HG02623 (cell line): ENCODE measurements at regions not wholly inside any gene's neighbourhood (a gene's known extent, or its start where the extent isn't known, plus 50 kb on each side); places are given as distances from the start of the nearest gene placed in this dataset.

Source experiments
- ATAC-seq: cut with Tn5 transposase; IDR thresholded peaks from one replicate; pipeline ENCODE4 v1.9.1; 2021; ENCODE audit warnings: moderate library complexity; ENCODE audit not compliant: unreplicated experiment

DNA sequence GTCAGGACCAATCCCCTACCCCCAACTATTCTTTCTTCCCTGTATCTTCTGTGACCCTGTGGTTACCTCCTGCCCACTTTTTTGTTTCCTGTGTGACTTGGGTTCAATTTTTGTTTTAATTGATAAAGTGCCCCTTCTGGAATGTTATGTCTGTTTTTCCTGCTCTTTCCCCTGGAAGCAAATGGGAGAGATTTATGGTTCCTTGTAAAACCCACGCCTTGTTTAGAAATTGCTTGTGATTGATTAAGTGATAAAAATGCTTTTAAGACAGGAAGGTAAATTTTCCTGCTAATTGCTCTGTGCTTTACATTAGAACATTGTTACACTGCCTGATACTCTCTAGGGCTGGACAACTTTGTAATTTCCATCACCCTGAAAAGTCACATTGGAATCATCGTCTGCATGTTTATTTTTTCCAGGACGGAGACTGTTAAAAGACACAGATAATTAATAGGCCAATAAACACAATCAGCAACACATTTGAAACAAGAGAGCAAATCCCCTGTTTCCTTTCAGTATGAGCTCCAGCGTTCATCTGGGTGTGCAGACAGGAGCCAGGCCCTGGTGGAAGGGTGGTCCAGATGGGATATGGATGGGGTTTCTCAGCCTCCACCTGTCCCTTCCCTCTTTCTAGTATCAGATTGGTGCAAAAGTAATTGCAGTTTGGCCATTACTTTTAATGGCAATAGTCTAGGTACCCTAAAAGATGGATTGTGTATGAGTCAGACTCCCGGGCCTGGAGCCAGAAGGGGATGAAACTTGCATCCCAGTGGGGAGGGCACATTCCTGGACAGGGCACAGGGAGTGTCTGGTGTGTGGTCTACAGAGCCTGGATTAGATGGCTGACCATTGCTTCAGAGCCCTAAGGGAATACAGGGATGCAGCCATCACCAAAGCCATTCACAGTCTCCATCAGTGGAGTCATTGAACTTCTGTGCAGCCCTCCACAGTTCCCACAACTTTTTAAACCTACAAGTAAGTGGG is 58.1 kb upstream of the AGBL1 start:
- no peak for ATAC-seq

- no peak for ATAC-seq
These were observed 50.7 kb upstream of the AGBL1 start for GRCh38 chr15:86028961-86029360.
